ENCODE measurements at regions not wholly inside any gene's neighbourhood (a gene's known extent, or its start where the extent isn't known, plus 50 kb on each side); places are given as distances from the start of the nearest gene placed in this dataset.

GRCh38 chr6:132998418-132998817 lies 184.0 kb downstream of the RPS12 start:
- Mint-ChIP-seq H3K27me3 (ENCODE audit: low read depth) (no peaks in the 10 kb centered on the region), H3K4me1 (no peaks in the 10 kb centered on the region), H3K27ac (no peak overlapping the region), H3K4me3 (no peak overlapping the region), H3K36me3 (ENCODE audit: insufficient read depth in 1 of 3, low read depth in 3 of 3) (no peaks in the 10 kb centered on the region), H3K9me3 (peaks cover 0 to 5% of the 10 kb centered on the region in 2 experiments; a peak in 2 of 5 replicates)
- Histone ChIP-seq H2AK5ac (ENCODE audit: insufficient read length, low read length) (no peak overlapping the region), H4K91ac (ENCODE audit: insufficient read length, low read depth, low read length) (no peak overlapping the region), H3K4me1 (ENCODE audit: insufficient read depth, low read length) (no peaks in the 10 kb centered on the region), H3T11ph (ENCODE audit: low read length) (no peak overlapping the region), H3K27me3 (ENCODE audit: insufficient read depth, low read length) (no peaks in the 10 kb centered on the region), H2BK120ac (ENCODE audit: low read depth, low read length, poor library complexity, severe bottlenecking) (no peak overlapping the region), H3K56ac (ENCODE audit: insufficient read length, low read depth, low read length) (no peak overlapping the region), H3K23me2 (ENCODE audit: insufficient read length, low read depth, low read length, poor library complexity, severe bottlenecking) (no peaks in the 10 kb centered on the region), H3K23ac (ENCODE audit: insufficient read length, low read depth, low read length) (no peak overlapping the region), H3K18ac (ENCODE audit: insufficient read length, low read depth, low read length) (no peak overlapping the region), H4K5ac (ENCODE audit: insufficient read length, low read depth, low read length) (no peak overlapping the region), H3K14ac (ENCODE audit: insufficient read depth, low read length) (no peak overlapping the region), H2BK15ac (ENCODE audit: low read depth, low read length) (no peak overlapping the region), H2BK5ac (ENCODE audit: insufficient read length, low read length) (no peak overlapping the region), H2BK12ac (ENCODE audit: insufficient read length, low read depth, low read length) (no peak overlapping the region), H3K4me2 (ENCODE audit: insufficient read depth, insufficient read length, low read length) (no peak overlapping the region), H3K27ac (ENCODE audit: insufficient read length, low read depth, low read length) (no peak overlapping the region), H3K9me3 (ENCODE audit: control insufficient read depth, low read depth, low read length) (no peaks in the 10 kb centered on the region), H3K79me1 (ENCODE audit: insufficient read depth, low read depth, low read length, poor library complexity, severe bottlenecking) (no peaks in the 10 kb centered on the region), H2BK20ac (ENCODE audit: low read depth, low read length, poor library complexity, severe bottlenecking) (no peak overlapping the region), H3K79me2 (ENCODE audit: insufficient read depth, low read length) (no peaks in the 10 kb centered on the region), H4K8ac (replicated peaks; ENCODE audit: insufficient read length, low read depth, low read length) (no peak overlapping the region), H3K4ac (ENCODE audit: low read depth, low read length) (no peak overlapping the region), H3K9ac (ENCODE audit: extremely low read depth, insufficient read length, low read length) (no peak overlapping the region), H4K20me1 (ENCODE audit: control insufficient read depth, insufficient read depth, insufficient read length) (no peaks in the 10 kb centered on the region), H2AFZ (ENCODE audit: low read length) (no peak overlapping the region)
- TF ChIP-seq CTCF (conservative IDR thresholded peaks at IDR 0.05), result no peak
- DNase-seq, result no peak
